A549 (cell line): ENCODE measurements at regions not wholly inside any gene's neighbourhood (a gene's known extent, or its start where the extent isn't known, plus 50 kb on each side); places are given as distances from the start of the nearest gene placed in this dataset.

Source experiments
- ATAC-seq, 2 experiments: fragments of 200-7000 bp in 1 of 2; fragments of >200 bp in 1 of 2; cut with Nextera tagmentation in 1 of 2; cut with Tn5 transposase in 1 of 2; 3 replicates each; pipeline versions ENCODE4 v1.8.0 to v1.9.1; 2018 to 2020; ENCODE audit warnings: mild to moderate bottlenecking in 1 of 2, moderate library complexity in 1 of 2
- CTCF ChIA-PET: fragments of 300-600 bp; sonication (Branson Sonifier 250); formaldehyde crosslinking; extraction: SDS; loops from one replicate; lab custom pipeline; 2021; ENCODE audit warnings: antibody characterized with exemption, inconsistent platforms; lab: Yijun Ruan, JAX
- POLR2A ChIA-PET: fragments of 350-600 bp; formaldehyde crosslinking; extraction: SDS; loops from one replicate; lab custom pipeline; 2021; ENCODE audit warnings: antibody characterized with exemption, inconsistent platforms; lab: Yijun Ruan, JAX
- DNase-seq, 2 experiments: peaks; one replicate each; pipeline versions ENCODE4 v3.0.0 to v3.0.0-alpha.2; 2011 to 2016; ENCODE audit warnings: low read depth in 1 of 2, low spot score in 1 of 2
- FAIRE-seq: peaks from 2 replicates; lab custom pipeline; 2011; peaks lifted over from hg19 to GRCh38; lab: Jason Lieb, UNC
- H3K27ac ChIP-seq, 2 experiments: fragments of >200 bp; sonication (Bioruptor Twin); formaldehyde crosslinking; 3 replicates each; pipeline ENCODE4 v1.5.1; 2016 to 2017
- H3K4me1 ChIP-seq: fragments of >200 bp; sonication (Bioruptor Twin); formaldehyde crosslinking; 3 replicates; pipeline ENCODE4 v1.6.1; 2016
- H3K4me2 ChIP-seq: fragments of >200 bp; sonication (Bioruptor Twin); formaldehyde crosslinking; 3 replicates; pipeline ENCODE4 v1.6.1; 2016
- H3K4me3 ChIP-seq: fragments of >200 bp; sonication (Bioruptor Twin); formaldehyde crosslinking; 3 replicates; pipeline ENCODE4 v1.5.1; 2016
- H3K9me3 ChIP-seq: fragments of >200 bp; sonication (Bioruptor Twin); formaldehyde crosslinking; 3 replicates; pipeline ENCODE4 v1.6.1; 2016
- BCL3 ChIP-seq: fragments of >200 bp; sonication (Bioruptor Twin); formaldehyde crosslinking; IDR thresholded peaks from 3 replicates; pipeline ENCODE4 v1.6.1; 2016
- BHLHE40 ChIP-seq: IDR thresholded peaks from 2 replicates; pipeline ENCODE4 v1.6.1; 2012; ENCODE audit warnings: low read depth, low read length, inconsistent platforms
- CHD2 ChIP-seq: fragments of 150-350 bp; IDR thresholded peaks from 2 replicates; pipeline ENCODE4 v1.6.1; 2014; ENCODE audit warnings: low read length; ENCODE audit not compliant: partially characterized antibody
- CHD4 ChIP-seq: fragments of 200-600 bp; sonication (generic); IDR thresholded peaks from 2 replicates; pipeline ENCODE4 v1.6.1; 2016; ENCODE audit warnings: antibody characterized with exemption, mild to moderate bottlenecking, borderline replicate concordance
- CTCF ChIP-seq: fragments of >200 bp; sonication (Bioruptor Twin); formaldehyde crosslinking; IDR thresholded peaks from 3 replicates; pipeline ENCODE4 v1.5.1; 2016
- EHF ChIP-seq: fragments of 250-450 bp; sonication (Bioruptor Pico); IDR thresholded peaks from 2 replicates; pipeline ENCODE4 v1.5.0; 2020; ENCODE audit warnings: mild to moderate bottlenecking
- EP300 ChIP-seq, 2 experiments: fragments of >200 bp; sonication (Bioruptor Twin); formaldehyde crosslinking; IDR thresholded peaks; 2 replicates in 1 of 2; 3 replicates in 1 of 2; pipeline ENCODE4 v1.6.1; 2016 to 2017
- FOSB ChIP-seq: fragments of 250-450 bp; sonication (Bioruptor Pico); IDR thresholded peaks from 2 replicates; pipeline ENCODE4 v1.5.0; 2020; ENCODE audit warnings: mild to moderate bottlenecking, moderate library complexity
- FOSL2 ChIP-seq, 2 experiments: fragments of 450-650 bp in 1 of 2; fragments of >200 bp in 1 of 2; sonication (Bioruptor Twin) in 1 of 2; formaldehyde crosslinking; IDR thresholded peaks; 2 replicates each; pipeline versions ENCODE4 v1.5.0 to v1.6.1; 2016 to 2020; ENCODE audit warnings: mild to moderate bottlenecking in 1 of 2, moderate library complexity in 1 of 2
- HOXB13 ChIP-seq: fragments of 250-450 bp; sonication (Bioruptor Pico); IDR thresholded peaks from 2 replicates; pipeline ENCODE4 v1.5.0; 2020; ENCODE audit warnings: low read depth, mild to moderate bottlenecking, moderate library complexity
- HOXB5 ChIP-seq: fragments of 250-450 bp; sonication (Bioruptor Pico); IDR thresholded peaks from 2 replicates; pipeline ENCODE4 v1.5.0; 2020; ENCODE audit warnings: mild to moderate bottlenecking, moderate library complexity
- JUNB ChIP-seq: fragments of >200 bp; sonication (Bioruptor Twin); formaldehyde crosslinking; IDR thresholded peaks from 2 replicates; pipeline ENCODE4 v1.6.1; 2016
- KDM1A ChIP-seq: fragments of 200-600 bp; sonication (generic); IDR thresholded peaks from 2 replicates; pipeline ENCODE4 v1.6.1; 2016; ENCODE audit warnings: low read depth, mild to moderate bottlenecking
- MAFK ChIP-seq: fragments of 450-650 bp; IDR thresholded peaks from 2 replicates; pipeline ENCODE4 v1.6.1; 2014; ENCODE audit not compliant: partially characterized antibody
- MAZ ChIP-seq: fragments of 150-350 bp; IDR thresholded peaks from 2 replicates; pipeline ENCODE4 v1.6.1; 2014; ENCODE audit warnings: antibody characterized with exemption, low read depth, low read length, borderline replicate concordance
- NFE2L2 ChIP-seq: fragments of 150-350 bp; conservative IDR thresholded peaks from 2 replicates; pipeline ENCODE4 v1.6.1; 2014; ENCODE audit warnings: low read length
- POLR2AphosphoS2 ChIP-seq: conservative IDR thresholded peaks from 2 replicates; pipeline ENCODE4 v1.6.1; 2012; ENCODE audit warnings: low read length, improper control_type of control experiment, inconsistent platforms
- RAD21 ChIP-seq, 2 experiments: fragments of >200 bp in 1 of 2; sonication (Bioruptor Twin) in 1 of 2; formaldehyde crosslinking in 1 of 2; IDR thresholded peaks in 1 of 2; conservative IDR thresholded peaks in 1 of 2; 2 replicates in 1 of 2; 3 replicates in 1 of 2; pipeline ENCODE4 v1.6.1; 2012 to 2018; ENCODE audit warnings: inconsistent platforms in 1 of 2
- RARB ChIP-seq: fragments of 250-450 bp; sonication (Bioruptor Pico); IDR thresholded peaks from 2 replicates; pipeline ENCODE4 v1.8.0; 2021; ENCODE audit warnings: mild to moderate bottlenecking, moderate library complexity
- RCOR1 ChIP-seq: fragments of 150-350 bp; IDR thresholded peaks from 2 replicates; pipeline ENCODE4 v1.6.1; 2014; ENCODE audit warnings: antibody characterized with exemption, low read length, low read depth
- RNF2 ChIP-seq: fragments of 200-600 bp; sonication (generic); IDR thresholded peaks from 2 replicates; pipeline ENCODE4 v1.6.1; 2016; ENCODE audit warnings: low read depth, mild to moderate bottlenecking, antibody characterized with exemption, moderate library complexity, borderline replicate concordance
- SMC3 ChIP-seq: fragments of >200 bp; sonication (Bioruptor Twin); formaldehyde crosslinking; IDR thresholded peaks from 3 replicates; pipeline ENCODE4 v1.6.1; 2018; ENCODE audit warnings: inconsistent platforms
- SREBF2 ChIP-seq: fragments of 450-650 bp; IDR thresholded peaks from 2 replicates; pipeline ENCODE4 v1.6.1; 2014; ENCODE audit warnings: mild to moderate bottlenecking, moderate library complexity
- TP53 ChIP-seq: fragments of 250-450 bp; sonication (Bioruptor Pico); IDR thresholded peaks from 2 replicates; pipeline ENCODE4 v1.5.0; 2021; ENCODE audit warnings: mild to moderate bottlenecking, moderate library complexity
- ZC3H11A ChIP-seq: fragments of 450-650 bp; IDR thresholded peaks from 2 replicates; pipeline ENCODE4 v1.6.1; 2014; ENCODE audit warnings: antibody characterized with exemption, mild to moderate bottlenecking
- ZSCAN20 ChIP-seq: fragments of 250-450 bp; sonication (Bioruptor Pico); IDR thresholded peaks from 2 replicates; pipeline ENCODE4 v1.8.0; 2022; ENCODE audit warnings: mild to moderate bottlenecking, moderate library complexity
- WGBS: methylation state at CpG from one replicate; pipeline ENCODE4 v1.1.6; 2017; ENCODE audit errors: missing lambda C conversion rate; 5-methylcytosine and 5-hydroxymethylcytosine counted together
- TF ChIP-seq, protein P1 (sequence below): IDR thresholded peaks from 2 replicates; pipeline ENCODE4 v1.6.1; 2012
- TF ChIP-seq, protein P2 (sequence below): fragments of 250-450 bp; sonication (Bioruptor Pico); IDR thresholded peaks from 2 replicates; pipeline ENCODE4 v1.5.0; 2020; ENCODE audit warnings: low read depth, mild to moderate bottlenecking, moderate library complexity
- TF ChIP-seq, protein P3 (sequence below): fragments of 150-350 bp; IDR thresholded peaks from 2 replicates; pipeline ENCODE4 v1.6.1; 2014; ENCODE audit warnings: low read depth, mild to moderate bottlenecking, low read length

GRCh38 chr15:77713281-77713680 is 80.6 kb upstream of the LINGO1 start (continued):
- TF ChIP-seq CTCF (no peak), BCL3 (no peak)

- H3K4me1 ChIP-seq, result no peaks in the 10 kb centered on the region
- H3K4me2 ChIP-seq, result no peak overlapping the region
- DNase-seq (no peak), FAIRE-seq (no peak), ATAC-seq (no peak)
- no peaks in the 10 kb centered on the region for H3K9me3 ChIP-seq
- ChIA-PET CTCF (interaction anchor here (0.9 to 1.3 kb wide), 3 partner anchors 77 to 95 kb away, joined by 3 to 5 read pairs (median 3); no protein-coding TSS in a partner anchor), POLR2A (no interaction called here)
- TF ChIP-seq RCOR1, result no peak
- TF ChIP-seq, protein P1, sequence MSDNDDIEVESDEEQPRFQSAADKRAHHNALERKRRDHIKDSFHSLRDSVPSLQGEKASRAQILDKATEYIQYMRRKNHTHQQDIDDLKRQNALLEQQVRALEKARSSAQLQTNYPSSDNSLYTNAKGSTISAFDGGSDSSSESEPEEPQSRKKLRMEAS, result no peak
- TF ChIP-seq BHLHE40, result no peak
- no peak for TF ChIP-seq ZSCAN20 (CRISPR knock-in tag)
- no peak for TF ChIP-seq SMC3
- TF ChIP-seq CHD4, result no peak
- no peak for TF ChIP-seq CHD2
- TF ChIP-seq RARB (CRISPR knock-in tag), result no peak
- TF ChIP-seq KDM1A, result no peak
- no peak for TF ChIP-seq POLR2AphosphoS2
- TF ChIP-seq FOSL2 (IDR thresholded peaks at IDR 0.05), result no peak
- no peak for TF ChIP-seq FOSL2 (CRISPR knock-in tag; IDR thresholded peaks at IDR 0.05)
- TF ChIP-seq, protein P2, sequence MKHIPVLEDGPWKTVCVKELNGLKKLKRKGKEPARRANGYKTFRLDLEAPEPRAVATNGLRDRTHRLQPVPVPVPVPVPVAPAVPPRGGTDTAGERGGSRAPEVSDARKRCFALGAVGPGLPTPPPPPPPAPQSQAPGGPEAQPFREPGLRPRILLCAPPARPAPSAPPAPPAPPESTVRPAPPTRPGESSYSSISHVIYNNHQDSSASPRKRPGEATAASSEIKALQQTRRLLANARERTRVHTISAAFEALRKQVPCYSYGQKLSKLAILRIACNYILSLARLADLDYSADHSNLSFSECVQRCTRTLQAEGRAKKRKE (CRISPR knock-in tag), result no peak
- no peak for TF ChIP-seq JUNB
- no peak for TF ChIP-seq CTCF
- no peak for TF ChIP-seq FOSB (CRISPR knock-in tag)
- TF ChIP-seq TP53 (CRISPR knock-in tag), result no peak
- no peak for TF ChIP-seq MAZ
- no peak for TF ChIP-seq ZC3H11A
- TF ChIP-seq NFE2L2, result no peak
- no peak overlapping the region for H3K4me3 ChIP-seq
- WGBS, result 5% methylated on average over 4 of the region's 4 CpGs
- H3K27ac ChIP-seq, result no peak overlapping the region
These were observed 79.7 kb upstream of the LINGO1 start for GRCh38 chr15:77712438-77712837.

GRCh38 chr15:77710637-77711036 is 77.9 kb upstream of the LINGO1 start:
- ATAC-seq (no peak), FAIRE-seq (no peak), DNase-seq (no peak)
- ChIA-PET CTCF (interaction anchor here (0.7 to 1.9 kb wide), 4 partner anchors 22 to 110 kb away, joined by 3 to 6 read pairs (median 3); no protein-coding TSS in a partner anchor), POLR2A (no interaction called here)
- Histone ChIP-seq H3K9me3 (no peaks in the 10 kb centered on the region), H3K4me3 (no peak overlapping the region), H3K4me1 (no peaks in the 10 kb centered on the region), H3K4me2 (no peak overlapping the region), H3K27ac (no peak overlapping the region)
- WGBS, result 63% methylated on average over 13 of the region's 13 CpGs
- TF ChIP-seq, protein P3, sequence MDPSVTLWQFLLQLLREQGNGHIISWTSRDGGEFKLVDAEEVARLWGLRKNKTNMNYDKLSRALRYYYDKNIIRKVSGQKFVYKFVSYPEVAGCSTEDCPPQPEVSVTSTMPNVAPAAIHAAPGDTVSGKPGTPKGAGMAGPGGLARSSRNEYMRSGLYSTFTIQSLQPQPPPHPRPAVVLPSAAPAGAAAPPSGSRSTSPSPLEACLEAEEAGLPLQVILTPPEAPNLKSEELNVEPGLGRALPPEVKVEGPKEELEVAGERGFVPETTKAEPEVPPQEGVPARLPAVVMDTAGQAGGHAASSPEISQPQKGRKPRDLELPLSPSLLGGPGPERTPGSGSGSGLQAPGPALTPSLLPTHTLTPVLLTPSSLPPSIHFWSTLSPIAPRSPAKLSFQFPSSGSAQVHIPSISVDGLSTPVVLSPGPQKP, result no peak
- TF ChIP-seq, protein P2 (CRISPR knock-in tag), result no peak
- TF ChIP-seq ZSCAN20 (CRISPR knock-in tag) (no peak), HOXB13 (CRISPR knock-in tag) (no peak), RAD21 (conservative IDR thresholded peaks at IDR 0.05 in 1 of 2, IDR thresholded peaks at IDR 0.05 in 1 of 2) (no peak), RNF2 (no peak), KDM1A (no peak), EHF (CRISPR knock-in tag) (no peak), MAFK (no peak), SREBF2 (no peak), EP300 (IDR thresholded peaks at IDR 0.05) (no peak), HOXB5 (CRISPR knock-in tag) (no peak), CHD4 (no peak), MAZ (no peak)
